ENCODE measurements at regions not wholly inside any gene's neighbourhood (a gene's known extent, or its start where the extent isn't known, plus 50 kb on each side); places are given as distances from the start of the nearest gene placed in this dataset.

GRCh38 chr1:38403667-38404066 lies 357.1 kb upstream of the POU3F1 start:
- H3K9me3 ChIP-seq (ENCODE audit: control insufficient read depth in 2 of 3, low read length in 3 of 3): peaks cover 0 to 4% (median 0%) of the 10 kb centered on the region in 3 experiments
- Mint-ChIP-seq H3K4me1 (no peaks in the 10 kb centered on the region), H3K4me3 (no peak overlapping the region), H3K27ac (no peak overlapping the region), H3K9me3 (peaks cover 2 to 46% (median 20%) of the 10 kb centered on the region in 11 donors), H3K36me3 (peaks cover 0 to 15% (median 0%) of the 10 kb centered on the region in 5 donors), H3K27me3 (peaks cover 23 to 39% (median 29%) of the 10 kb centered on the region in 5 donors)
- ChIA-PET CTCF (interaction anchor here (0.6 kb wide), 1 partner anchor 316 kb away, joined by 3 read pairs; no protein-coding TSS in a partner anchor), POLR2A (no interaction called here)
- no peaks in the 10 kb centered on the region for H3K27me3 ChIP-seq (ENCODE audit: control insufficient read depth in 2 of 2, insufficient read depth in 2 of 2, low read length in 2 of 2)
- no peak overlapping the region for H3K4me3 ChIP-seq (ENCODE audit: low read length)
- ATAC-seq (no peak), DNase-seq (no peak)
- no peaks in the 10 kb centered on the region for H3K36me3 ChIP-seq (ENCODE audit: control insufficient read depth in 2 of 3, insufficient read depth in 3 of 3, low read length in 3 of 3)
- no peak overlapping the region for H3K27ac ChIP-seq (ENCODE audit: low read depth, low read length)
- intact Hi-C loops (cut with micrococcal nuclease): no loop called here
- no peaks in the 10 kb centered on the region for H3K4me1 ChIP-seq (ENCODE audit: control insufficient read depth in 2 of 2, insufficient read depth in 2 of 2, low read length in 2 of 2)

- peaks cover 2 to 48% (median 20%) of the 10 kb centered on the region in 11 donors for H3K9me3 Mint-ChIP-seq
Observed at GRCh38 chr1:38402230-38402815, 355.7 kb upstream of the POU3F1 start.

GRCh38 chr1:38396606-38397005 lies 350.0 kb upstream of the POU3F1 start:
- ATAC-seq (no peak), DNase-seq (no peak)
- CTCF ChIA-PET: no interaction called here
- Mint-ChIP-seq H3K4me1 (no peaks in the 10 kb centered on the region), H3K4me3 (no peak overlapping the region), H3K36me3 (peaks cover 0 to 9% (median 0%) of the 10 kb centered on the region in 5 donors), H3K9me3 (peaks cover 2 to 53% (median 20%) of the 10 kb centered on the region in 11 donors), H3K27ac (no peak overlapping the region), H3K27me3 (peaks cover 29 to 68% (median 49%) of the 10 kb centered on the region in 5 donors)
- intact Hi-C loops (cut with micrococcal nuclease): no loop called here
- Histone ChIP-seq H3K4me1 (ENCODE audit: control insufficient read depth in 2 of 2, insufficient read depth in 2 of 2, low read length in 2 of 2) (no peaks in the 10 kb centered on the region), H3K9me3 (ENCODE audit: control insufficient read depth in 2 of 3, low read length in 3 of 3) (peaks cover 0 to 9% (median 0%) of the 10 kb centered on the region in 3 experiments), H3K27me3 (ENCODE audit: control insufficient read depth in 2 of 2, insufficient read depth in 2 of 2, low read length in 2 of 2) (no peaks in the 10 kb centered on the region), H3K4me3 (ENCODE audit: low read length) (no peak overlapping the region), H3K36me3 (ENCODE audit: control insufficient read depth in 2 of 3, insufficient read depth in 3 of 3, low read length in 3 of 3) (no peaks in the 10 kb centered on the region), H3K27ac (ENCODE audit: low read depth, low read length) (no peak overlapping the region)
- POLR2A ChIA-PET: no interaction called here

More at GRCh38 chr1:38402230-38402815, 355.7 kb upstream of the POU3F1 start:
- ChIA-PET POLR2A (no interaction called here), CTCF (no interaction called here)
- ATAC-seq (no peak), DNase-seq (no peak)
- Mint-ChIP-seq H3K4me3 (no peak overlapping the region), H3K4me1 (no peaks in the 10 kb centered on the region), H3K27ac (no peak overlapping the region), H3K27me3 (peaks cover 30 to 51% (median 35%) of the 10 kb centered on the region in 5 donors), H3K36me3 (peaks cover 0 to 15% (median 0%) of the 10 kb centered on the region in 5 donors)
- intact Hi-C loops (cut with micrococcal nuclease): no loop called here
- H3K9me3 ChIP-seq (ENCODE audit: control insufficient read depth in 2 of 3, low read length in 3 of 3): peaks cover 0 to 4% (median 0%) of the 10 kb centered on the region in 3 experiments
- no peak overlapping the region for H3K27ac ChIP-seq (ENCODE audit: low read depth, low read length)
- no peaks in the 10 kb centered on the region for H3K27me3 ChIP-seq (ENCODE audit: control insufficient read depth in 2 of 2, insufficient read depth in 2 of 2, low read length in 2 of 2)
- H3K36me3 ChIP-seq (ENCODE audit: control insufficient read depth in 2 of 3, insufficient read depth in 3 of 3, low read length in 3 of 3): no peaks in the 10 kb centered on the region
- H3K4me1 ChIP-seq (ENCODE audit: control insufficient read depth in 2 of 2, insufficient read depth in 2 of 2, low read length in 2 of 2): no peaks in the 10 kb centered on the region
- H3K4me3 ChIP-seq (ENCODE audit: low read length): no peak overlapping the region

GRCh38 chr1:38394303-38394702 lies 347.7 kb upstream of the POU3F1 start:
- peaks cover 0 to 14% (median 1%) of the 10 kb centered on the region in 5 donors for H3K36me3 Mint-ChIP-seq
- ChIA-PET POLR2A (no interaction called here), CTCF (no interaction called here)
- Histone ChIP-seq H3K4me1 (ENCODE audit: control insufficient read depth in 2 of 2, insufficient read depth in 2 of 2, low read length in 2 of 2) (no peaks in the 10 kb centered on the region), H3K4me3 (ENCODE audit: low read length) (no peak overlapping the region), H3K36me3 (ENCODE audit: control insufficient read depth in 2 of 3, insufficient read depth in 3 of 3, low read length in 3 of 3) (no peaks in the 10 kb centered on the region), H3K9me3 (ENCODE audit: control insufficient read depth in 2 of 3, low read length in 3 of 3) (peaks cover 0 to 15% (median 0%) of the 10 kb centered on the region in 3 experiments), H3K27me3 (ENCODE audit: control insufficient read depth in 2 of 2, insufficient read depth in 2 of 2, low read length in 2 of 2) (no peaks in the 10 kb centered on the region), H3K27ac (ENCODE audit: low read depth, low read length) (no peak overlapping the region)
- ATAC-seq (no peak), DNase-seq (no peak)
- H3K27me3 Mint-ChIP-seq: peaks cover 24 to 69% (median 53%) of the 10 kb centered on the region in 5 donors
- no peaks in the 10 kb centered on the region for H3K4me1 Mint-ChIP-seq
- no peak overlapping the region for H3K27ac Mint-ChIP-seq
- intact Hi-C loops (cut with micrococcal nuclease): no loop called here
- no peak overlapping the region for H3K4me3 Mint-ChIP-seq
- H3K9me3 Mint-ChIP-seq: peaks cover 4 to 63% (median 28%) of the 10 kb centered on the region in 11 donors

- Mint-ChIP-seq H3K4me3 (no peak overlapping the region), H3K27ac (no peak overlapping the region), H3K9me3 (peaks cover 4 to 76% (median 28%) of the 10 kb centered on the region in 11 donors), H3K27me3 (peaks cover 18 to 64% (median 46%) of the 10 kb centered on the region in 5 donors), H3K4me1 (no peaks in the 10 kb centered on the region), H3K36me3 (peaks cover 0 to 14% (median 1%) of the 10 kb centered on the region in 5 donors)
- Histone ChIP-seq H3K4me3 (ENCODE audit: low read length) (no peak overlapping the region), H3K4me1 (ENCODE audit: control insufficient read depth in 2 of 2, insufficient read depth in 2 of 2, low read length in 2 of 2) (no peaks in the 10 kb centered on the region), H3K36me3 (ENCODE audit: control insufficient read depth in 2 of 3, insufficient read depth in 3 of 3, low read length in 3 of 3) (no peaks in the 10 kb centered on the region), H3K27me3 (ENCODE audit: control insufficient read depth in 2 of 2, insufficient read depth in 2 of 2, low read length in 2 of 2) (no peaks in the 10 kb centered on the region), H3K27ac (ENCODE audit: low read depth, low read length) (no peak overlapping the region), H3K9me3 (ENCODE audit: control insufficient read depth in 2 of 3, low read length in 3 of 3) (peaks cover 0 to 15% (median 0%) of the 10 kb centered on the region in 3 experiments)
- ChIA-PET CTCF (no interaction called here), POLR2A (no interaction called here)
- ATAC-seq (no peak), DNase-seq (no peak)
- intact Hi-C loops (cut with micrococcal nuclease): no loop called here
Observed at GRCh38 chr1:38392861-38393260, 346.3 kb upstream of the POU3F1 start.

- H3K36me3 Mint-ChIP-seq: no peaks in the 10 kb centered on the region
- no peak overlapping the region for H3K4me3 Mint-ChIP-seq
- no peaks in the 10 kb centered on the region for H3K4me1 ChIP-seq (ENCODE audit: control insufficient read depth in 2 of 2, insufficient read depth in 2 of 2, low read length in 2 of 2)
- H3K4me3 ChIP-seq (ENCODE audit: low read length): no peak overlapping the region
- no peak for ATAC-seq
- H3K36me3 ChIP-seq (ENCODE audit: control insufficient read depth in 2 of 3, insufficient read depth in 3 of 3, low read length in 3 of 3): no peaks in the 10 kb centered on the region
- peaks cover 0 to 21% (median 14%) of the 10 kb centered on the region in 5 donors for H3K27me3 Mint-ChIP-seq
- H3K27ac Mint-ChIP-seq: no peak overlapping the region
- H3K27ac ChIP-seq (ENCODE audit: low read depth, low read length): no peak overlapping the region
- H3K4me1 Mint-ChIP-seq: no peaks in the 10 kb centered on the region
- ChIA-PET POLR2A (no interaction called here), CTCF (no interaction called here)
- H3K9me3 ChIP-seq (ENCODE audit: control insufficient read depth in 2 of 3, low read length in 3 of 3): no peaks in the 10 kb centered on the region
- peaks cover 0 to 1% (median 0%) of the 10 kb centered on the region in 11 donors for H3K9me3 Mint-ChIP-seq
- no peak for DNase-seq
- no peaks in the 10 kb centered on the region for H3K27me3 ChIP-seq (ENCODE audit: control insufficient read depth in 2 of 2, insufficient read depth in 2 of 2, low read length in 2 of 2)
- intact Hi-C loops (cut with micrococcal nuclease): no loop called here
Observed at GRCh38 chr1:38381256-38381655, 334.7 kb upstream of the POU3F1 start.

GRCh38 chr1:38376577-38376976 lies 330.0 kb upstream of the POU3F1 start:
- intact Hi-C loops (cut with micrococcal nuclease): no loop called here
- no peak overlapping the region for H3K27ac Mint-ChIP-seq
- H3K36me3 Mint-ChIP-seq: peaks cover 0 to 8% (median 4%) of the 10 kb centered on the region in 5 donors
- H3K27me3 Mint-ChIP-seq: peaks cover 0 to 14% (median 5%) of the 10 kb centered on the region in 5 donors
- H3K27ac ChIP-seq (ENCODE audit: low read depth, low read length): no peak overlapping the region
- H3K27me3 ChIP-seq (ENCODE audit: control insufficient read depth in 2 of 2, insufficient read depth in 2 of 2, low read length in 2 of 2): no peaks in the 10 kb centered on the region
- H3K4me1 ChIP-seq (ENCODE audit: control insufficient read depth in 2 of 2, insufficient read depth in 2 of 2, low read length in 2 of 2): no peaks in the 10 kb centered on the region
- ATAC-seq (no peak), DNase-seq (no peak)
- peaks cover 0 to 17% (median 8%) of the 10 kb centered on the region in 11 donors for H3K9me3 Mint-ChIP-seq
- no peaks in the 10 kb centered on the region for H3K9me3 ChIP-seq (ENCODE audit: control insufficient read depth in 2 of 3, low read length in 3 of 3)
- H3K4me3 Mint-ChIP-seq: no peak overlapping the region
- H3K36me3 ChIP-seq (ENCODE audit: control insufficient read depth in 2 of 3, insufficient read depth in 3 of 3, low read length in 3 of 3): no peaks in the 10 kb centered on the region
- no peak overlapping the region for H3K4me3 ChIP-seq (ENCODE audit: low read length)
- no peaks in the 10 kb centered on the region for H3K4me1 Mint-ChIP-seq
- POLR2A ChIA-PET: no interaction called here
- CTCF ChIA-PET: no interaction called here
